Skeletal muscle cell (primary cell): ENCODE measurements at regions not wholly inside any gene's neighbourhood (a gene's known extent, or its start where the extent isn't known, plus 50 kb on each side); places are given as distances from the start of the nearest gene placed in this dataset.

ENCODE experiments used
- DNase-seq: peaks from one replicate; pipeline ENCODE4 v3.0.0-alpha.2; 2010; ENCODE audit warnings: low read depth
- H3K4me3 ChIP-seq: 2 replicates; pipeline ENCODE4 v1.5.1; 2011; ENCODE audit warnings: low read depth, mild to moderate bottlenecking, control low read depth, low read length, moderate library complexity

- no peak for DNase-seq
- H3K4me3 ChIP-seq: no peak overlapping the region
Observed at GRCh38 chr2:165033402-165033801, 78.1 kb upstream of the SLC38A11 start.

DNA sequence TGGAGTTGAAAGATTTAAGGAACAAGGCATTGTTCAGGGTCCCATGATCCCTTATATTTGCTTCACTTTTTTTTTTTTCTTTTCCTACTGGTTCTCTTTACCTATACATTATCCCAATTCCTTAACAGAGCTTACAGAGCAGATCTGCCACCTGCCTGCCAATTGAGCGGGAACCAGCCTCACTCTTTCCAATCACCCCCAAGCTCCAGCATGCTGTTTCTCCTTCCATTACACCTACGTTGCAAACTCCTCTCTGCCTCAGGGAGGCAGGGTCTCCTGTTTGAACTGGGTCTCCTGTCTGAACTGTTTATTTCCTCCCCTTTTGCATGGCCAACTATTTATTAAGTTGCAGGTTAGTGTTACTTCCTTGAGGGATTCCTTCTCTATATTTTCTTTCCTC, 77.2 kb upstream of the SLC38A11 start:
- no peak overlapping the region for H3K4me3 ChIP-seq
- no peak for DNase-seq

- DNase-seq: no peak
- H3K4me3 ChIP-seq: no peak overlapping the region
Observed at GRCh38 chr2:165024199-165024598, 68.9 kb upstream of the SLC38A11 start.

DNA sequence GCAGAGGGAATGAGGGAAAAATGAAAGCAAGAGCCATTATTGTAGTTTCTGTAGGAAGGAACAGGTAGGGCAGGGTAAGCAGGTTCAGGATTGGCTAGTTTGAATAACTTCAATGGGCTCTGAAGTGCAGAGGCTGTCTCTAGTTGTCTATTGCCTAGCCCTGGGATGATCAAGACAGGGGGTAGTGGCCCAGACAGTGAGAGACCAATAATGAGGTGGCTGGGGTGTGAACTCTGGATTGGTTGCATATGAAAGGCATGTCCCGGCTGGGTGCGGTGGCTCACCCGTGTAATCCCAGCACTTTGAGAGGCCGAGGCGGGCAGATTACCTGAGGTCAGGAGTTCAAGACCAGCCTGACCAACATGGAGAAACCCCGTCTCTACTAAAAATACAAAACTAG, 67.5 kb upstream of the SLC38A11 start:
- no peak for DNase-seq
- H3K4me3 ChIP-seq: no peak overlapping the region

- no peak for DNase-seq
- H3K4me3 ChIP-seq: no peak overlapping the region
Observed at GRCh38 chr2:165017966-165018596, 62.8 kb upstream of the SLC38A11 start.

DNA sequence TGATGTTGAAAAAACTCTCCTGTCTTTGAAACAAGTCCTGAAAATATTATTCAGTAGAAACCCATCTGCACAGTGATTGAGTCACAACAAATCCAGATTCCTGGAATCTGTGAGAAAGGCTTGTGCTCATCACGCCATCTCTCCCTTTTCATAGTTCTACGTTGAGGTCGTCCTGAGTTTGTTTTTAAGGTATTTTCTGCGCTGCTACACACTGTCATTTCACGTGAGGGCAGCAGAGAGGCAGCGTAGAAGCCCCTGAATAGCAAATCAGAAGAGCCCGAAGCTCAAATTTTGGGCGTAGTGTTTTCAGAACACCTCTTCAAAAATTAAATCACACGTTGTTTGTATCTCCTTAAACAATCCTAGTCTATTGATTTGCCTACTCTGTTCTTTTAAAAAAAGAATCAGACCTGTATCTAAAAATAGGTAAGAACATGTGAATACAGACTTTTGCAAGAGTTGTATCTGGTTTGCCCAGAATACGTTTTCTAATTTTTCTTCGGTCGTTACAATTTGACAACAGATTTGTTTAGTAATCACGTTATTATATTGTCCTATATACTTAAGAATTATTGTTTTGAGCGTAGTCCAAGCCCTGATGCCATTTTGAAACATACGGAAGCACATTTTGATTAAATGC, 61.6 kb upstream of the SLC38A11 start:
- H3K4me3 ChIP-seq: no peak overlapping the region
- peak; percentile 18 for DNase-seq

DNA sequence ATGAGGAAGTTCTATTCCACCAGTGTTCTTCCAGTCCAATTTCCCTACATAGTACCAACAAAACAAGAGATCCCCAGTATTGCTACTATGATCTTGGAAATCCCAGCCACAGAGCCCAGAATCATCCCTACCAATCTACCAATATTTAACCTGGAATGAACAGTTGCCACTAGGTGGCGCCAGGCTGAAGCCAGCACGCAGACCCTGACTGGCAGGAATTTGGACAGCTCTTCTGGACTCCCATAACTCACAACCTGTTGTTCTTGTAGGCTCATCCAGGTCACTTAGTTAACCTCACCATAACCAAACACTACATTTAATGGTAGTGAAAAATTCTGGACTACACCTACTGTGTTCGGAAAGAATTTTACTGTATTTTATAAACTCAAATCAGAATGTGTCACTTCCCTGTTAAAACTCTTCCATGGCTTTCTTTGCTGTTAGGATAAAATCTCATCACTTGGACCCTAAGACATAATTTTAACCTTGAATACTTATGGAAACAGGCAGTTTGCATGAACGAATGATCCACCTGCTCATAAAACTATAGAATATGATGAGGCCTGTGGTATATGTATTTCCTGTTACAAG, 59.8 kb upstream of the SLC38A11 start:
- H3K4me3 ChIP-seq: no peak overlapping the region
- DNase-seq: no peak

- H3K4me3 ChIP-seq: no peak overlapping the region
- no peak for DNase-seq
Observed at GRCh38 chr2:165013944-165014619, 58.8 kb upstream of the SLC38A11 start.

DNA sequence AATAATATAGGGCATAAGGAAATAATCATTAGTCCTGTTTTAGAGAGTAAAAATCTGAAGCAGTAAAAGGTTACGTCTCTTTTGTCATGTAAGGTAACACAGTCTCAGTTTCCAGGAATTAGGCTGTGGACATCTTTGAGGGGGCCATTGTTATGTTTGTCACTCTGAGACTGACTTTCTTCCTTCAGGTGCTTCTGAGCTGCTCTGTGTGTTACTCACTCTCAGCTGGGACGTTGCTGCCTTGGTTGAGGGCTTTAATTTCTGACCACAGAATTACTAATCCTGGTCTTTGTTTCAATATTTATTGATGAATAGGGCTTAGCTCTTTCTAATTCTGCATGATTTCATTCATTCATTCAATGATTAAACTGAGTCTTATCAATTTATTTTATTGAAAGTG, 55.9 kb upstream of the SLC38A11 start:
- no peak for DNase-seq
- no peak overlapping the region for H3K4me3 ChIP-seq

DNA sequence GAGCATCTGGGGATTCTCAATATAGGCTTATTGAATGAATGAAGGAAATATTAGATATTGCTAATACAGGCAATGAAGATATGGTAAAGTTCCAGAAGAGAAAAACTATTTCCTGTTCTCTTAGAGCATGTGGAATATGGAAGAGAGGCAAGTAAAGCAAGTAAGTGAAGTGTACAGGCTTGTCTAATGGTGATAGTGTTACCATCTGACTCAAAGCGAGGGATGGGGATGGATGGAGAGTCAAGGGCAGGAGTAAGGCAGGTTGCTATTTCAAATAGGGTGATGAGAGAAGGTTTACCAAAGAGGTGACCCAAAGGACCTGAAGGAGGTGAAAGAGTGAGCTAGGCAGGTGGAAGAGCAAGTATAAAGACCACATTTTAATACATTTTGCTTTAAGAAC, 55.2 kb upstream of the SLC38A11 start:
- DNase-seq: no peak
- no peak overlapping the region for H3K4me3 ChIP-seq

GRCh38 chr2:165009466-165009865, 54.1 kb upstream of the SLC38A11 start:
- H3K4me3 ChIP-seq: no peak overlapping the region
- DNase-seq: no peak

- H3K4me3 ChIP-seq: no peak overlapping the region
- DNase-seq: no peak
Observed at GRCh38 chr2:165008730-165009315, 53.5 kb upstream of the SLC38A11 start.

GRCh38 chr2:165007161-165007744, 51.9 kb upstream of the SLC38A11 start:
- no peak for DNase-seq
- H3K4me3 ChIP-seq: no peak overlapping the region
